ENCODE measurements at regions not wholly inside any gene's neighbourhood (a gene's known extent, or its start where the extent isn't known, plus 50 kb on each side); places are given as distances from the start of the nearest gene placed in this dataset.

GRCh38 chr6:94124333-94124732, 705.0 kb upstream of the EPHA7 start:
- H3K27ac ChIP-seq, result no peak overlapping the region
- no peak for TF ChIP-seq ZFX (IDR thresholded peaks at IDR 0.05)
- TF ChIP-seq, protein P1, sequence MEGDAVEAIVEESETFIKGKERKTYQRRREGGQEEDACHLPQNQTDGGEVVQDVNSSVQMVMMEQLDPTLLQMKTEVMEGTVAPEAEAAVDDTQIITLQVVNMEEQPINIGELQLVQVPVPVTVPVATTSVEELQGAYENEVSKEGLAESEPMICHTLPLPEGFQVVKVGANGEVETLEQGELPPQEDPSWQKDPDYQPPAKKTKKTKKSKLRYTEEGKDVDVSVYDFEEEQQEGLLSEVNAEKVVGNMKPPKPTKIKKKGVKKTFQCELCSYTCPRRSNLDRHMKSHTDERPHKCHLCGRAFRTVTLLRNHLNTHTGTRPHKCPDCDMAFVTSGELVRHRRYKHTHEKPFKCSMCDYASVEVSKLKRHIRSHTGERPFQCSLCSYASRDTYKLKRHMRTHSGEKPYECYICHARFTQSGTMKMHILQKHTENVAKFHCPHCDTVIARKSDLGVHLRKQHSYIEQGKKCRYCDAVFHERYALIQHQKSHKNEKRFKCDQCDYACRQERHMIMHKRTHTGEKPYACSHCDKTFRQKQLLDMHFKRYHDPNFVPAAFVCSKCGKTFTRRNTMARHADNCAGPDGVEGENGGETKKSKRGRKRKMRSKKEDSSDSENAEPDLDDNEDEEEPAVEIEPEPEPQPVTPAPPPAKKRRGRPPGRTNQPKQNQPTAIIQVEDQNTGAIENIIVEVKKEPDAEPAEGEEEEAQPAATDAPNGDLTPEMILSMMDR (conservative IDR thresholded peaks at IDR 0.05), result no peak

DNA sequence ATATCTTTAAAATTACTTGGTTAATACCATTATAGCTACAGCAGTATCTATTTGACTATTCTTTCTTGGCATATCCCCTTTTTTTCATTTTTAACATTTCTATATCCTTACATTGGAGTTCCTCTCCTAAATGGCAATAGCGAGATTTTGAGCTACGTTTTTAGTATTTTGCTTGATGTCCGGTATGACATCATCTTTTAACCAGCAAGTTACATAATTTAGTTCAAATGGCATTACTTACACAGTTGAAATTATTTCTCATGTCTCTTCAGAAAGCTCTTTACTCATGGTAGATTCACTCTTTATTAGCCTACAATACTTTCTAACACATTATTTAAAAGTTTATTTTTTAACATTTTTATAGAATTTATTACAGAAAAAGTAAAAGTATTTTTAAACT, 701.7 kb upstream of the EPHA7 start:
- no peak overlapping the region for H3K27ac ChIP-seq
- no peak for TF ChIP-seq ZFX (IDR thresholded peaks at IDR 0.05)
- TF ChIP-seq, protein P1 (conservative IDR thresholded peaks at IDR 0.05), result no peak

DNA sequence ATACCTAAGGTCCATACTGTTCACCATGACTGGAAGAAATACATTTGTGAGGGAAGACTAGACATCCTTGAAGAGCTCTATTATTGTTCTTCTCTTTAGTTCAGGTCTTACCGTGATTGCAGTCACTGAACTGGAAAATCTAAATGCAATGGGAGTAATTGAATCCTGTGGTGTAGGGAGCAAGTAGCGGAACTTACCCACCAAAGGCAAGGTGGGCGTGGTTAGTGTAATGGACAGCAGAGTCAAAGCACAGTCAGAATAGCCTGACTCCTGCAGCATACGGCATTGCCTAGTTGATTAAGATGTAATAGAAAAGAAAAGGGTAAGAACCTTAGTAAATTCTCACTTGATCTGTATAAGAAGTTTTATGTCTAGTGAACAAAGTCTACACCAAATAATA, 679.7 kb upstream of the EPHA7 start:
- no peak overlapping the region for H3K27ac ChIP-seq
- TF ChIP-seq, protein P1 (conservative IDR thresholded peaks at IDR 0.05), result no peak
- TF ChIP-seq ZFX (IDR thresholded peaks at IDR 0.05), result no peak

- no peak for TF ChIP-seq ZFX (IDR thresholded peaks at IDR 0.05)
- TF ChIP-seq, protein P1 (conservative IDR thresholded peaks at IDR 0.05), result no peak
- no peak overlapping the region for H3K27ac ChIP-seq
Observed at GRCh38 chr6:94095961-94096360, 676.6 kb upstream of the EPHA7 start.

GRCh38 chr6:94089941-94090340, 670.6 kb upstream of the EPHA7 start:
- TF ChIP-seq, protein P1 (conservative IDR thresholded peaks at IDR 0.05), result no peak
- no peak for TF ChIP-seq ZFX (IDR thresholded peaks at IDR 0.05)
- H3K27ac ChIP-seq, result no peak overlapping the region

GRCh38 chr6:94088870-94089269, 669.5 kb upstream of the EPHA7 start:
- TF ChIP-seq, protein P1 (conservative IDR thresholded peaks at IDR 0.05), result no peak
- no peak for TF ChIP-seq ZFX (IDR thresholded peaks at IDR 0.05)

GRCh38 chr6:94074764-94075163, 655.4 kb upstream of the EPHA7 start:
- TF ChIP-seq, protein P1 (conservative IDR thresholded peaks at IDR 0.05), result no peak
- no peak for TF ChIP-seq ZFX (IDR thresholded peaks at IDR 0.05)
- H3K27ac ChIP-seq, result no peak overlapping the region

More at GRCh38 chr6:94088870-94089269, 669.5 kb upstream of the EPHA7 start:
- no peak overlapping the region for H3K27ac ChIP-seq
